HG03108 (cell line): ENCODE measurements at regions not wholly inside any gene's neighbourhood (a gene's known extent, or its start where the extent isn't known, plus 50 kb on each side); places are given as distances from the start of the nearest gene placed in this dataset.
A peak's percentile ranks its signal among the peaks of the same experiment; 100 is the strongest.

Experiments used
- ATAC-seq: cut with Tn5 transposase; IDR thresholded peaks from one replicate; pipeline ENCODE4 v1.9.1; 2021; ENCODE audit warnings: moderate library complexity; ENCODE audit not compliant: unreplicated experiment

GRCh38 chr2:144248350-144249034, 271.4 kb downstream of the ZEB2 start:
- ATAC-seq = peak; percentile 20

- no peak for ATAC-seq
These were observed 275.0 kb downstream of the ZEB2 start for GRCh38 chr2:144244938-144245337.

- no peak for ATAC-seq
These were observed 277.6 kb downstream of the ZEB2 start for GRCh38 chr2:144242311-144242710.

- ATAC-seq = no peak
These were observed 278.1 kb downstream of the ZEB2 start for GRCh38 chr2:144241801-144242200.

- peak; percentile 81 for ATAC-seq
These were observed 279.1 kb downstream of the ZEB2 start for GRCh38 chr2:144240656-144241339.

GRCh38 chr2:144239726-144240125, 280.2 kb downstream of the ZEB2 start:
- no peak for ATAC-seq

- no peak for ATAC-seq
These were observed 280.6 kb downstream of the ZEB2 start for GRCh38 chr2:144239306-144239705.

GRCh38 chr2:144237830-144238627, 281.9 kb downstream of the ZEB2 start:
- no peak for ATAC-seq

- no peak for ATAC-seq
These were observed 282.8 kb downstream of the ZEB2 start for GRCh38 chr2:144237108-144237507.

- ATAC-seq = no peak
These were observed 284.9 kb downstream of the ZEB2 start for GRCh38 chr2:144235050-144235449.

GRCh38 chr2:144234542-144234871, 285.4 kb downstream of the ZEB2 start:
- ATAC-seq = no peak

GRCh38 chr2:144233733-144234541, 286.0 kb downstream of the ZEB2 start:
- ATAC-seq = peak; percentile 35

- ATAC-seq = no peak
These were observed 286.6 kb downstream of the ZEB2 start for GRCh38 chr2:144233317-144233716.

GRCh38 chr2:144230448-144231085, 289.4 kb downstream of the ZEB2 start:
- no peak for ATAC-seq

GRCh38 chr2:144230033-144230432, 289.9 kb downstream of the ZEB2 start:
- no peak for ATAC-seq

- no peak for ATAC-seq
These were observed 290.6 kb downstream of the ZEB2 start for GRCh38 chr2:144229296-144229695.

GRCh38 chr2:144227427-144228105, 292.4 kb downstream of the ZEB2 start:
- no peak for ATAC-seq

GRCh38 chr2:144225076-144225475, 294.8 kb downstream of the ZEB2 start:
- ATAC-seq = no peak

- no peak for ATAC-seq
These were observed 295.4 kb downstream of the ZEB2 start for GRCh38 chr2:144224472-144224871.

- no peak for ATAC-seq
These were observed 299.9 kb downstream of the ZEB2 start for GRCh38 chr2:144219979-144220378.
